Keratinocyte (primary cell): ENCODE measurements at regions not wholly inside any gene's neighbourhood (a gene's known extent, or its start where the extent isn't known, plus 50 kb on each side); places are given as distances from the start of the nearest gene placed in this dataset.

Experiments used
- DNase-seq: peaks from one replicate; pipeline ENCODE4 v3.0.0-alpha.2; 2011; ENCODE audit warnings: low read depth, missing footprints, low spot score
- FAIRE-seq: peaks from 2 replicates; lab custom pipeline; 2011; peaks lifted over from hg19 to GRCh38; lab: Jason Lieb, UNC
- H2AFZ ChIP-seq: 2 replicates; pipeline ENCODE4 v1.6.0; 2012; ENCODE audit warnings: low read length, control low read depth, inconsistent platforms; ENCODE audit not compliant: control insufficient read depth
- H3K27ac ChIP-seq: 2 replicates; pipeline ENCODE4 v1.5.1; 2011; ENCODE audit warnings: low read length; ENCODE audit not compliant: control insufficient read depth, insufficient read depth
- H3K27me3 ChIP-seq: 3 replicates; pipeline ENCODE4 v1.6.0; 2011; ENCODE audit warnings: low read length; ENCODE audit not compliant: control insufficient read depth, insufficient read depth; ENCODE audit errors: extremely low read depth
- H3K36me3 ChIP-seq, 2 experiments: 2 replicates in 1 of 2; 3 replicates in 1 of 2; pipeline ENCODE4 v1.5.1; 2011; ENCODE audit warnings: low read length in 2 of 2, mild to moderate bottlenecking in 1 of 2; ENCODE audit not compliant: control insufficient read depth in 2 of 2, insufficient read depth in 2 of 2; ENCODE audit errors: extremely low read depth in 1 of 2
- H3K4me1 ChIP-seq: 3 replicates; pipeline ENCODE4 v1.5.1; 2011; ENCODE audit warnings: low read length; ENCODE audit not compliant: control insufficient read depth, insufficient read depth; ENCODE audit errors: extremely low read depth
- H3K4me2 ChIP-seq: 3 replicates; pipeline ENCODE4 v1.6.0; 2011; ENCODE audit warnings: low read depth, low read length; ENCODE audit not compliant: control insufficient read depth, insufficient read depth; ENCODE audit errors: extremely low read depth
- H3K4me3 ChIP-seq, 3 experiments: fragments of 200-600 bp in 1 of 3; sonication (generic) in 1 of 3; 2 replicates in 2 of 3; 3 replicates in 1 of 3; pipeline ENCODE4 v1.5.1; 2011 to 2016; ENCODE audit warnings: low read length in 3 of 3, mild to moderate bottlenecking in 3 of 3, control low read depth in 2 of 3, inconsistent platforms in 1 of 3, low read depth in 1 of 3, mixed read lengths in 1 of 3, mixed run types in 1 of 3, moderate library complexity in 1 of 3; ENCODE audit not compliant: control insufficient read depth in 2 of 3, insufficient read depth in 2 of 3; ENCODE audit errors: extremely low read depth in 1 of 3
- H3K79me2 ChIP-seq: 2 replicates; pipeline ENCODE4 v1.6.0; 2012; ENCODE audit warnings: low read length; ENCODE audit not compliant: control insufficient read depth, insufficient read depth
- H3K9ac ChIP-seq: 3 replicates; pipeline ENCODE4 v1.6.0; 2011; ENCODE audit warnings: low read length; ENCODE audit not compliant: control insufficient read depth, insufficient read depth; ENCODE audit errors: extremely low read depth
- H3K9me1 ChIP-seq: 3 replicates; pipeline ENCODE4 v1.6.0; 2011; ENCODE audit warnings: low read length; ENCODE audit not compliant: control insufficient read depth, insufficient read depth; ENCODE audit errors: extremely low read depth
- H3K9me3 ChIP-seq: 2 replicates; pipeline ENCODE4 v1.5.1; 2012; ENCODE audit warnings: low read depth, low read length; ENCODE audit not compliant: control insufficient read depth
- H4K20me1 ChIP-seq: 3 replicates; pipeline ENCODE4 v1.6.0; 2011; ENCODE audit warnings: low read length; ENCODE audit not compliant: control insufficient read depth, insufficient read depth; ENCODE audit errors: extremely low read depth
- EZH2 ChIP-seq: IDR thresholded peaks from one replicate; pipeline ENCODE4 v1.6.1; 2012; ENCODE audit warnings: inconsistent platforms, mild to moderate bottlenecking, low read length, moderate library complexity
- dilution Hi-C: fragments of 300-500 bp; cut with MboI; formaldehyde crosslinking; loops from one replicate; pipeline ENCODE4 v1.7.0; 2020; ENCODE audit warnings: low sequenced_read_pairs; ENCODE audit not compliant: extremely low pct_ligation_motif_present
- TF ChIP-seq, protein P1 (sequence below), 3 experiments: IDR thresholded peaks in 1 of 3; conservative IDR thresholded peaks in 1 of 3; optimal IDR thresholded peaks in 1 of 3; 2 replicates in 2 of 3; 3 replicates in 1 of 3; pipeline versions ENCODE3 to v1.5.1; 2011; ENCODE audit warnings: low read length in 3 of 3, mild to moderate bottlenecking in 3 of 3, moderate library complexity in 2 of 3, control low read depth in 1 of 3, inconsistent platforms in 1 of 3; ENCODE audit not compliant: insufficient read depth in 2 of 3; ENCODE audit errors: extremely low read depth in 1 of 3

DNA sequence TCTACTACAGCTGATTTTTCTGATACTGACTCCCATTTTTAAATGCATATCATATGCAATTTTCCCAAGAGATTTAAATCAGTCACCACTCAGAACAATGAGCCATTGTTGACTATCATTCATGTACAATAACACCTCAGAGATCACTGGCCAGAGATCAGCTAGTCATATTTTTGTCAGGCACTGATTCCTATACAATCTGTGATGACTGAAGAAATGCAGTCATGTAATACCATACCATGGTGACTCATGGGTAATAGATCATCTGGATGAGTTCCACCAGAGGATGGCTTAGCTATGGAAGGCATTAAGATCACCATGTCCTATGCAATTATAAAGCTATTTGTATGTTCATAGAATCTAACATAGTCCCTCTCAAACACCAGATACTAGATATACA, 285.7 kb upstream of the DCC start:
- no peak overlapping the region for H3K9ac ChIP-seq
- H3K9me3 ChIP-seq: no peaks in the 10 kb centered on the region
- H2AFZ ChIP-seq: no peak overlapping the region
- H3K36me3 ChIP-seq: no peaks in the 10 kb centered on the region
- H3K4me2 ChIP-seq: no peak overlapping the region
- peak; percentile 15 for DNase-seq
- H4K20me1 ChIP-seq: no peaks in the 10 kb centered on the region
- H3K27ac ChIP-seq: no peak overlapping the region
- H3K4me1 ChIP-seq: no peaks in the 10 kb centered on the region
- dilution Hi-C loops: no loop called here
- no peak for FAIRE-seq
- no peak for TF ChIP-seq EZH2
- TF ChIP-seq, protein P1, sequence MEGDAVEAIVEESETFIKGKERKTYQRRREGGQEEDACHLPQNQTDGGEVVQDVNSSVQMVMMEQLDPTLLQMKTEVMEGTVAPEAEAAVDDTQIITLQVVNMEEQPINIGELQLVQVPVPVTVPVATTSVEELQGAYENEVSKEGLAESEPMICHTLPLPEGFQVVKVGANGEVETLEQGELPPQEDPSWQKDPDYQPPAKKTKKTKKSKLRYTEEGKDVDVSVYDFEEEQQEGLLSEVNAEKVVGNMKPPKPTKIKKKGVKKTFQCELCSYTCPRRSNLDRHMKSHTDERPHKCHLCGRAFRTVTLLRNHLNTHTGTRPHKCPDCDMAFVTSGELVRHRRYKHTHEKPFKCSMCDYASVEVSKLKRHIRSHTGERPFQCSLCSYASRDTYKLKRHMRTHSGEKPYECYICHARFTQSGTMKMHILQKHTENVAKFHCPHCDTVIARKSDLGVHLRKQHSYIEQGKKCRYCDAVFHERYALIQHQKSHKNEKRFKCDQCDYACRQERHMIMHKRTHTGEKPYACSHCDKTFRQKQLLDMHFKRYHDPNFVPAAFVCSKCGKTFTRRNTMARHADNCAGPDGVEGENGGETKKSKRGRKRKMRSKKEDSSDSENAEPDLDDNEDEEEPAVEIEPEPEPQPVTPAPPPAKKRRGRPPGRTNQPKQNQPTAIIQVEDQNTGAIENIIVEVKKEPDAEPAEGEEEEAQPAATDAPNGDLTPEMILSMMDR (optimal IDR thresholded peaks at IDR 0.05 in 1 of 3, IDR thresholded peaks at IDR 0.05 in 1 of 3, conservative IDR thresholded peaks at IDR 0.05 in 1 of 3; ENCODE audit: extremely low read depth in 1 of 3, insufficient read depth in 2 of 3, low read length in 3 of 3): no peak
- no peaks in the 10 kb centered on the region for H3K27me3 ChIP-seq
- no peak overlapping the region for H3K4me3 ChIP-seq
- no peaks in the 10 kb centered on the region for H3K9me1 ChIP-seq
- no peaks in the 10 kb centered on the region for H3K79me2 ChIP-seq

DNA sequence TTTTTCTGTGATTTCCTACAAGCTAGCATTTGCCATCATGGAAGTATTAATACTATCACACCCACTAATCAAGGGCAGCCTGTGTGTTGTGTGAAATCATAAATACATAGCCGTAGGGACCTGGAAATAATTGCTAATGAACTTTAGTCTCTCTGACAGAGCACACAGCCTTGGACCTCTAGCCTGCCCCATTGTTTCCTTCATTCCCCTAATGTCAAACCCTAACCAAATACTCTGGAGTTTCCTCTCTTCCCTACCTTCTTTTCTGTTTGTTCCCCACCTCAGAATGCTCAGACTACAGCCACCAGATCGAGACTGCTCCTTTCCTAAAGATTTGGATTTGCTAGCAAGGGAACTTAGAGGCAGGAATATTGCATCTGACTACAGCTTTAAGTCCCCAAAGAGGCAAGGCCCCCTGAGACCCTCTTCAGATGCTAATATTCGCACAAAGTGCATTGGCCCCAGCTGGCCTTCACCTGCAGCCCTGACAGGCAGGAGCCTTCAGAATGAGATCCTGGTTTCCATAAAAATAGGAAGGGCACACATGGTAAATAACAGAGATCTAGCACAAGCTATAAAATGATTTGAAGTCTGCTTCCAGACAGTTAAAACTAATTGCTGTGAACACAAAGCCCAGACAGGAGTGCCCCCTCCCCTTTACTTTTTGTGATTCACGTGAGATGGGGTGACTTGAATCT, 279.2 kb upstream of the DCC start:
- dilution Hi-C loops: no loop called here
- no peaks in the 10 kb centered on the region for H3K4me1 ChIP-seq
- no peaks in the 10 kb centered on the region for H3K27me3 ChIP-seq
- H3K9me1 ChIP-seq: no peaks in the 10 kb centered on the region
- no peak overlapping the region for H3K27ac ChIP-seq
- H4K20me1 ChIP-seq: no peaks in the 10 kb centered on the region
- H3K36me3 ChIP-seq: no peaks in the 10 kb centered on the region
- FAIRE-seq: no peak
- DNase-seq: no peak
- H3K9ac ChIP-seq: no peak overlapping the region
- H2AFZ ChIP-seq: no peak overlapping the region
- H3K79me2 ChIP-seq: no peaks in the 10 kb centered on the region
- TF ChIP-seq, protein P1 (optimal IDR thresholded peaks at IDR 0.05 in 1 of 3, IDR thresholded peaks at IDR 0.05 in 1 of 3, conservative IDR thresholded peaks at IDR 0.05 in 1 of 3; ENCODE audit: extremely low read depth in 1 of 3, insufficient read depth in 2 of 3, low read length in 3 of 3): no peak
- TF ChIP-seq EZH2: no peak
- H3K4me2 ChIP-seq: no peak overlapping the region
- H3K4me3 ChIP-seq: no peak overlapping the region
- H3K9me3 ChIP-seq: no peaks in the 10 kb centered on the region
